ENCODE measurements at regions not wholly inside any gene's neighbourhood (a gene's known extent, or its start where the extent isn't known, plus 50 kb on each side); places are given as distances from the start of the nearest gene placed in this dataset.

DNA sequence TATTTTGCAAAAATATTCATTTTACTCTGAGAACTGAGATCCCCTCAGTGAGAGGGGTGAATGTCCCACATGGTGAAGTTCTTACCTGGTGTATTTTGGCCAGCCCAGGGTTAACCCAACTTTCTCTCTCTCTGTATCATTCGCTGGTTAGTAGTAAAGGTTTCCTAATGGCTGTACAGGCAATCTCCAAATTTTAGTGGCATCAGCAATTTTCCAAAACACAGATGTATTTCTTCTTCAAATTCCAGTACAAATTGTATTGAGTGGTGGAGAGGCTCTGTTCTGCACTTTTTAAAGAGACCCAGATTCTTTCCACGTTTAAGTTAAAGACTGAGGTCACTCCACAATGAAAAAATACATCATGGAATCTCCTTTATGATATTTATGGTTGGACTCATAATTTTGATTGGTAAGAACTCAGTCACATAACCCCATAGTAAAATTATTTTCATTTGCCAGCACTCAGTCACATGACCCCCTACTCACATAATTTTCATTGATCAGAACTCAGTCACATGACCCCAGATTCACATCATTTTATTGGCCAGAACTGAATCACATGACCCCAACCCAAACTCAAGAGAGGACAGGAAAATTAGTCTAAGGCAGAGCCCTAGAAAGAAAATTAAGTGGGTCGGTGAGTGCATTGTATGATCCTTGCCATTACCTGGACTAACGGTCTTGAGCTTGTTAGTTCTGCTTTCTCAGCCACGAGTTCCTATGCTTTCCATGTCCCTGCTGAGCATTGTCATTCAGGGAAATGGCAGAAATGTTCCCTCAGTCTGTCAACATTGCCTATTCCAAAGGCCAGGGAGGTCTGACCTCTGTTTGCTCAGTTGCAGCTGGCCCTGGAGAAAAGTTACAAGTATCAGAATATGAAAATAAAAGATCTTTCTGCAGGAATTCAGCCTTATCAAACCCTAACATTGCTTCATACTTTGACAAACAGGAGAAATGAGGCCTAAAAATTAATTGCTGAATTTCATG is 1536.2 kb downstream of the AACS start:
- Histone ChIP-seq H3F3A (ENCODE audit: insufficient read depth) (no peaks in the 10 kb centered on the region), H3K36me3 (ENCODE audit: low read length) (no peaks in the 10 kb centered on the region), H3K79me2 (ENCODE audit: insufficient read depth, low read length) (no peaks in the 10 kb centered on the region), H3K4me2 (ENCODE audit: low read depth, low read length, poor library complexity, severe bottlenecking) (no peak overlapping the region), H3K9me3 (ENCODE audit: insufficient read depth, low read length) (no peaks in the 10 kb centered on the region), H4K20me1 (ENCODE audit: low read depth, low read length) (no peaks in the 10 kb centered on the region), H3K27ac (ENCODE audit: low read depth, low read length) (no peak overlapping the region), H3K4me3 (ENCODE audit: insufficient read depth, low read length, poor library complexity, severe bottlenecking) (no peak overlapping the region), H3K9me2 (replicated peaks; ENCODE audit: insufficient read depth, low read length) (no peaks in the 10 kb centered on the region), H2AFZ (ENCODE audit: low read depth, low read length, severe bottlenecking) (no peak overlapping the region), H3K9ac (ENCODE audit: low read length) (no peak overlapping the region), H3K27me3 (ENCODE audit: low read length) (no peaks in the 10 kb centered on the region)
- TF ChIP-seq, protein P1, sequence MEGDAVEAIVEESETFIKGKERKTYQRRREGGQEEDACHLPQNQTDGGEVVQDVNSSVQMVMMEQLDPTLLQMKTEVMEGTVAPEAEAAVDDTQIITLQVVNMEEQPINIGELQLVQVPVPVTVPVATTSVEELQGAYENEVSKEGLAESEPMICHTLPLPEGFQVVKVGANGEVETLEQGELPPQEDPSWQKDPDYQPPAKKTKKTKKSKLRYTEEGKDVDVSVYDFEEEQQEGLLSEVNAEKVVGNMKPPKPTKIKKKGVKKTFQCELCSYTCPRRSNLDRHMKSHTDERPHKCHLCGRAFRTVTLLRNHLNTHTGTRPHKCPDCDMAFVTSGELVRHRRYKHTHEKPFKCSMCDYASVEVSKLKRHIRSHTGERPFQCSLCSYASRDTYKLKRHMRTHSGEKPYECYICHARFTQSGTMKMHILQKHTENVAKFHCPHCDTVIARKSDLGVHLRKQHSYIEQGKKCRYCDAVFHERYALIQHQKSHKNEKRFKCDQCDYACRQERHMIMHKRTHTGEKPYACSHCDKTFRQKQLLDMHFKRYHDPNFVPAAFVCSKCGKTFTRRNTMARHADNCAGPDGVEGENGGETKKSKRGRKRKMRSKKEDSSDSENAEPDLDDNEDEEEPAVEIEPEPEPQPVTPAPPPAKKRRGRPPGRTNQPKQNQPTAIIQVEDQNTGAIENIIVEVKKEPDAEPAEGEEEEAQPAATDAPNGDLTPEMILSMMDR (IDR thresholded peaks at IDR 0.05; ENCODE audit: insufficient read depth, low read length, poor library complexity, severe bottlenecking), result no peak
- TF ChIP-seq EZH2phosphoT487 (conservative IDR thresholded peaks at IDR 0.05; ENCODE audit: low read length), result no peak

DNA sequence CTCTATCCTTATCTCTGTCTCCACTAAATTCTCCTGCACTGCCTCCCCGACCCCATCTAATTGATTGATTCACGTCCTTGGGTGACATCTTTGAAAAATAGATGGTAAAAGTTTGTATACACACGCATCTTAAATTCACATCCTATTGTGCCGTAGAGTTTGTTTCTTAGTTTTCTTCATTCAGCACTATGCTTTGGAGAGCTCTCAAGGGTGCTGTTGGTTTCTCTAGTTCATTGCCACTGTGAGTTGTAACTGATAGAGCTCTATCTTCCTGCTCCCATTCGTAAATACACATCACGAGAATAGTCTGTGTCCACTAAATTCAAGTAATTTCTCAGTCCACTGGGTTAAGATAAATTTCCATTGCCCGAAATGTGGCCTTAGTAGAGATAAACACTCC is 1537.4 kb downstream of the AACS start:
- no peak overlapping the region for H3K4me2 ChIP-seq (ENCODE audit: low read depth, low read length, poor library complexity, severe bottlenecking)
- no peaks in the 10 kb centered on the region for H4K20me1 ChIP-seq (ENCODE audit: low read depth, low read length)
- no peak overlapping the region for H2AFZ ChIP-seq (ENCODE audit: low read depth, low read length, severe bottlenecking)
- no peaks in the 10 kb centered on the region for H3K27me3 ChIP-seq (ENCODE audit: low read length)
- H3K9me3 ChIP-seq (ENCODE audit: insufficient read depth, low read length), result no peaks in the 10 kb centered on the region
- no peak overlapping the region for H3K4me3 ChIP-seq (ENCODE audit: insufficient read depth, low read length, poor library complexity, severe bottlenecking)
- no peaks in the 10 kb centered on the region for H3K9me2 ChIP-seq (replicated peaks; ENCODE audit: insufficient read depth, low read length)
- no peaks in the 10 kb centered on the region for H3K79me2 ChIP-seq (ENCODE audit: insufficient read depth, low read length)
- H3F3A ChIP-seq (ENCODE audit: insufficient read depth), result no peaks in the 10 kb centered on the region
- H3K27ac ChIP-seq (ENCODE audit: low read depth, low read length), result no peak overlapping the region
- no peak overlapping the region for H3K9ac ChIP-seq (ENCODE audit: low read length)
- TF ChIP-seq EZH2phosphoT487 (conservative IDR thresholded peaks at IDR 0.05; ENCODE audit: low read length), result no peak
- TF ChIP-seq, protein P1 (IDR thresholded peaks at IDR 0.05; ENCODE audit: insufficient read depth, low read length, poor library complexity, severe bottlenecking), result no peak
- no peaks in the 10 kb centered on the region for H3K36me3 ChIP-seq (ENCODE audit: low read length)

DNA sequence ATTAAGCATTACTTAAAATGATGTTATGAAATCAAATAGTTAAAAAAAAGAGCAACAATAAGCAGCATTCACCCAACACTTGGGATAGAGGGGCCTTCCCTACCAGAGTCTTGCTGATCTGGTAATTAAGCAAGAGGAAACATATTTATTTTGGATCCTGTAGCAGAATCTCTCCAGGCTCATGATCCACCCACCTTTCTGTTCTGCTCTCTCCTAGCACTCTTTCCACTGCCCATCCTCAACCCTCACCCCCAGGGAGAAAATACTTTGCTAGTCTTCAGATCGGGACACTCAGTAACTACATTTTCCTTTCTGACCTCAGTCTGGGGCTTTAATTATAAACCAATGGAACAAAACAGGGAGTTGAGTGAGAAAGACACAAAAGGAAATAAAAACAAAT is 1541.9 kb downstream of the AACS start:
- Histone ChIP-seq H3K9me2 (replicated peaks; ENCODE audit: insufficient read depth, low read length) (no peaks in the 10 kb centered on the region), H2AFZ (ENCODE audit: low read depth, low read length, severe bottlenecking) (no peak overlapping the region), H4K20me1 (ENCODE audit: low read depth, low read length) (no peaks in the 10 kb centered on the region), H3K9me3 (ENCODE audit: insufficient read depth, low read length) (no peaks in the 10 kb centered on the region), H3F3A (ENCODE audit: insufficient read depth) (no peaks in the 10 kb centered on the region), H3K27ac (ENCODE audit: low read depth, low read length) (no peak overlapping the region), H3K4me3 (ENCODE audit: insufficient read depth, low read length, poor library complexity, severe bottlenecking) (no peak overlapping the region), H3K4me2 (ENCODE audit: low read depth, low read length, poor library complexity, severe bottlenecking) (no peak overlapping the region), H3K9ac (ENCODE audit: low read length) (no peak overlapping the region), H3K36me3 (ENCODE audit: low read length) (no peaks in the 10 kb centered on the region), H3K27me3 (ENCODE audit: low read length) (no peaks in the 10 kb centered on the region), H3K79me2 (ENCODE audit: insufficient read depth, low read length) (no peaks in the 10 kb centered on the region)
- TF ChIP-seq EZH2phosphoT487 (conservative IDR thresholded peaks at IDR 0.05; ENCODE audit: low read length), result no peak
- TF ChIP-seq, protein P1 (IDR thresholded peaks at IDR 0.05; ENCODE audit: insufficient read depth, low read length, poor library complexity, severe bottlenecking), result no peak
